Uterus (tissue), 2 donors: ENCODE measurements at regions not wholly inside any gene's neighbourhood (a gene's known extent, or its start where the extent isn't known, plus 50 kb on each side); places are given as distances from the start of the nearest gene placed in this dataset.

Experiments
- POLR2A ChIP-seq, 2 donors: fragments of 450-650 bp; IDR thresholded peaks; one replicate each; pipeline ENCODE4 v1.6.1; 2016; ENCODE audit warnings: antibody characterized with exemption in 2 of 2, mild to moderate bottlenecking in 1 of 2, moderate library complexity in 1 of 2
- TF ChIP-seq, protein P1 (sequence below), 4 experiments: fragments of 200-600 bp in 2 of 4; fragments of 450-650 bp in 2 of 4; sonication (generic) in 2 of 4; IDR thresholded peaks; one replicate each; pipeline ENCODE4 v1.5.1; 2016 to 2019; ENCODE audit warnings: antibody characterized with exemption in 4 of 4, mild to moderate bottlenecking in 2 of 4, moderate library complexity in 1 of 4

DNA sequence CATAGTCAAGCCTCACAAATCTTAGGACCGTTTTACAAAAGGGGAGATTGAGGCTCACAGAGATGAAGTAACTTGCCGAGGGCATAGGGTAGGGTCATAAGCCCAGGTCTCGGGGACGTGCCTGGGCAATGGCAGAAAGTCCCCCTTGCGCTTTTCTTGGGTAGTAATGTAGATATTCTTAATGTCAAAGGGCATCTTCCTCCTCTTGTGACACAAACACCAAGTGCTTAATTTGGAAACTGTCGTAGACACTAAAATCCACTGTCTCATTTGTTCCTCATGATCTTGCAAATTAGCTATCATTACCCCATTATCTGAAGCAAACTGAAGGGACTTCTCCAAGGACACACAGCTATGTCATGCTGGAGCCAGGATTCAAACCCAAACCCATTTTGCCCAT, 180.8 kb downstream of the GAS1 start:
- TF ChIP-seq, protein P1, sequence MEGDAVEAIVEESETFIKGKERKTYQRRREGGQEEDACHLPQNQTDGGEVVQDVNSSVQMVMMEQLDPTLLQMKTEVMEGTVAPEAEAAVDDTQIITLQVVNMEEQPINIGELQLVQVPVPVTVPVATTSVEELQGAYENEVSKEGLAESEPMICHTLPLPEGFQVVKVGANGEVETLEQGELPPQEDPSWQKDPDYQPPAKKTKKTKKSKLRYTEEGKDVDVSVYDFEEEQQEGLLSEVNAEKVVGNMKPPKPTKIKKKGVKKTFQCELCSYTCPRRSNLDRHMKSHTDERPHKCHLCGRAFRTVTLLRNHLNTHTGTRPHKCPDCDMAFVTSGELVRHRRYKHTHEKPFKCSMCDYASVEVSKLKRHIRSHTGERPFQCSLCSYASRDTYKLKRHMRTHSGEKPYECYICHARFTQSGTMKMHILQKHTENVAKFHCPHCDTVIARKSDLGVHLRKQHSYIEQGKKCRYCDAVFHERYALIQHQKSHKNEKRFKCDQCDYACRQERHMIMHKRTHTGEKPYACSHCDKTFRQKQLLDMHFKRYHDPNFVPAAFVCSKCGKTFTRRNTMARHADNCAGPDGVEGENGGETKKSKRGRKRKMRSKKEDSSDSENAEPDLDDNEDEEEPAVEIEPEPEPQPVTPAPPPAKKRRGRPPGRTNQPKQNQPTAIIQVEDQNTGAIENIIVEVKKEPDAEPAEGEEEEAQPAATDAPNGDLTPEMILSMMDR (IDR thresholded peaks at IDR 0.05): no peak
- TF ChIP-seq POLR2A (IDR thresholded peaks at IDR 0.05): no peak
